ENCODE measurements at regions not wholly inside any gene's neighbourhood (a gene's known extent, or its start where the extent isn't known, plus 50 kb on each side); places are given as distances from the start of the nearest gene placed in this dataset.

- Histone ChIP-seq H4K20me1 (ENCODE audit: control insufficient read depth, insufficient read depth, insufficient read length) (no peaks in the 10 kb centered on the region), H2BK15ac (ENCODE audit: low read depth, low read length) (no peak overlapping the region), H2AFZ (ENCODE audit: low read length) (no peak overlapping the region), H3T11ph (ENCODE audit: low read length) (no peak overlapping the region), H3K4me1 (ENCODE audit: insufficient read depth, low read length) (no peaks in the 10 kb centered on the region), H3K4ac (ENCODE audit: low read depth, low read length) (no peak overlapping the region), H4K8ac (replicated peaks; ENCODE audit: insufficient read length, low read depth, low read length) (no peak overlapping the region), H2BK20ac (ENCODE audit: low read depth, low read length, poor library complexity, severe bottlenecking) (no peak overlapping the region), H2AK5ac (ENCODE audit: insufficient read length, low read length) (no peak overlapping the region), H3K9ac (ENCODE audit: extremely low read depth, insufficient read length, low read length) (no peak overlapping the region), H3K23me2 (ENCODE audit: insufficient read length, low read depth, low read length, poor library complexity, severe bottlenecking) (no peaks in the 10 kb centered on the region), H3K27ac (ENCODE audit: insufficient read length, low read depth, low read length) (no peak overlapping the region), H2BK5ac (ENCODE audit: insufficient read length, low read length) (no peak overlapping the region), H3K9me3 (ENCODE audit: control insufficient read depth, low read depth, low read length) (no peaks in the 10 kb centered on the region), H3K27me3 (ENCODE audit: insufficient read depth, low read length) (no peaks in the 10 kb centered on the region), H4K91ac (ENCODE audit: insufficient read length, low read depth, low read length) (no peak overlapping the region), H4K5ac (ENCODE audit: insufficient read length, low read depth, low read length) (no peak overlapping the region), H2BK12ac (ENCODE audit: insufficient read length, low read depth, low read length) (no peak overlapping the region), H3K79me2 (ENCODE audit: insufficient read depth, low read length) (no peaks in the 10 kb centered on the region), H2BK120ac (ENCODE audit: low read depth, low read length, poor library complexity, severe bottlenecking) (no peak overlapping the region), H3K56ac (ENCODE audit: insufficient read length, low read depth, low read length) (no peak overlapping the region), H3K79me1 (ENCODE audit: insufficient read depth, low read depth, low read length, poor library complexity, severe bottlenecking) (no peaks in the 10 kb centered on the region), H3K18ac (ENCODE audit: insufficient read length, low read depth, low read length) (no peak overlapping the region), H3K4me2 (ENCODE audit: insufficient read depth, insufficient read length, low read length) (no peak overlapping the region), H3K23ac (ENCODE audit: insufficient read length, low read depth, low read length) (no peak overlapping the region), H3K14ac (ENCODE audit: insufficient read depth, low read length) (no peak overlapping the region)
- H3K4me1 Mint-ChIP-seq, result peaks cover 2 to 3% of the 10 kb centered on the region in 2 experiments; a peak in 2 of 4 replicates
- H3K9me3 Mint-ChIP-seq, result peaks cover 11% of the 10 kb centered on the region in 2 experiments; a peak in 3 of 5 replicates
- TF ChIP-seq CTCF (conservative IDR thresholded peaks at IDR 0.05), result no peak
- WGBS (ENCODE audit: extremely low coverage, insufficient read length, low lambda C conversion rate), result no CpG with 5 or more reads among the region's 29 CpGs
- H3K36me3 Mint-ChIP-seq (ENCODE audit: insufficient read depth in 1 of 3, low read depth in 3 of 3), result peaks cover 2 to 10% (median 3%) of the 10 kb centered on the region in 3 experiments; a peak in 4 of 7 replicates
- H3K27me3 Mint-ChIP-seq (ENCODE audit: low read depth), result peaks cover 4% of the 10 kb centered on the region
- no peak overlapping the region for H3K27ac Mint-ChIP-seq
- H3K4me3 Mint-ChIP-seq, result no peak overlapping the region
- peak; percentile 75 for DNase-seq
These were observed 85.5 kb upstream of the ABI1 start for GRCh38 chr10:26946102-26946811.
